PC-3 (cell line): ENCODE measurements at regions not wholly inside any gene's neighbourhood (a gene's known extent, or its start where the extent isn't known, plus 50 kb on each side); places are given as distances from the start of the nearest gene placed in this dataset.

Experiments used
- ATAC-seq: fragments of 200-7000 bp; cut with Tn5 transposase; 2 replicates; pipeline ENCODE4 v1.9.1; 2020; ENCODE audit warnings: mild to moderate bottlenecking, moderate library complexity
- BruUV-seq: library from RNA; stranded (reverse); fragments of 400-500 nt; replicated peaks from 2 replicates; lab custom pipeline; 2021; lab: Mats Ljungman, UMichigan
- CTCF ChIA-PET: fragments of 300-600 bp; sonication (Branson Sonifier 250); formaldehyde crosslinking; loops from one replicate; lab custom pipeline; 2022; ENCODE audit warnings: antibody characterized with exemption; lab: Charles Lee
- POLR2A ChIA-PET: fragments of 300-600 bp; sonication (Branson Sonifier 250); formaldehyde crosslinking; loops from one replicate; lab custom pipeline; 2022; ENCODE audit warnings: antibody characterized with exemption; ENCODE audit not compliant: unreplicated experiment; lab: Charles Lee
- DNase-seq: peaks from one replicate; pipeline ENCODE4 v3.0.0-alpha.2; 2015
- H2AFZ ChIP-seq: fragments of 300-600 bp; sonication (generic); 2 replicates; pipeline ENCODE4 v1.6.0; 2016; ENCODE audit warnings: antibody characterized with exemption, low read length
- H3F3A ChIP-seq: fragments of 300-600 bp; sonication (generic); one replicate; pipeline ENCODE4 v1.6.0; 2017; ENCODE audit warnings: antibody characterized with exemption, low read length, control low read depth, mild to moderate bottlenecking; ENCODE audit not compliant: unreplicated experiment
- H3K27ac ChIP-seq: fragments of 300-600 bp; sonication (generic); 2 replicates; pipeline ENCODE4 v1.5.1; 2016; ENCODE audit warnings: mild to moderate bottlenecking, low read length
- H3K27me3 ChIP-seq: fragments of 300-600 bp; sonication (generic); 2 replicates; pipeline ENCODE4 v1.6.1; 2016; ENCODE audit warnings: low read length, mixed read lengths
- H3K36me3 ChIP-seq: fragments of 300-600 bp; sonication (generic); 2 replicates; pipeline ENCODE4 v1.6.1; 2016; ENCODE audit warnings: low read depth, mixed run types, low read length, mixed read lengths
- H3K4me1 ChIP-seq: fragments of 300-600 bp; sonication (generic); 2 replicates; pipeline ENCODE4 v1.5.1; 2016; ENCODE audit warnings: low read length; ENCODE audit not compliant: insufficient read depth
- H3K4me2 ChIP-seq: fragments of 300-600 bp; sonication (generic); 2 replicates; pipeline ENCODE4 v1.6.0; 2016; ENCODE audit warnings: low read length
- H3K4me3 ChIP-seq: fragments of 300-600 bp; sonication (generic); 2 replicates; pipeline ENCODE4 v1.5.1; 2016; ENCODE audit warnings: mild to moderate bottlenecking, low read length, mixed read lengths
- H3K79me2 ChIP-seq: fragments of 300-600 bp; sonication (generic); 2 replicates; pipeline ENCODE4 v1.6.1; 2017; ENCODE audit warnings: low read length, mixed read lengths
- H3K9ac ChIP-seq: fragments of 300-600 bp; sonication (generic); 2 replicates; pipeline ENCODE4 v1.6.0; 2016; ENCODE audit warnings: mild to moderate bottlenecking, low read length
- H3K9me2 ChIP-seq: fragments of 300-600 bp; sonication (generic); replicated peaks from 2 replicates; pipeline ENCODE4 v1.6.1; 2016; ENCODE audit warnings: mixed run types, low read length, mixed read lengths
- H3K9me3 ChIP-seq: fragments of 300-600 bp; sonication (generic); 2 replicates; pipeline ENCODE4 v1.6.1; 2016; ENCODE audit warnings: low read length, mixed read lengths
- H4K20me1 ChIP-seq: fragments of 300-600 bp; sonication (generic); 2 replicates; pipeline ENCODE4 v1.6.1; 2016; ENCODE audit warnings: low read length, mixed read lengths
- EZH2 ChIP-seq: fragments of 300-600 bp; sonication (generic); IDR thresholded peaks from one replicate; pipeline ENCODE4 v1.6.1; 2017; ENCODE audit warnings: antibody characterized with exemption, mild to moderate bottlenecking, low read length; ENCODE audit not compliant: unreplicated experiment
- EZH2phosphoT487 ChIP-seq: fragments of 300-600 bp; sonication (generic); IDR thresholded peaks from 2 replicates; pipeline ENCODE4 v1.6.1; 2018; ENCODE audit warnings: mild to moderate bottlenecking, antibody characterized with exemption, low read length, borderline replicate concordance
- intact Hi-C: fragments of 100-400 bp; cut with micrococcal nuclease; formaldehyde crosslinking; loops from 2 replicates; pipeline ENCODE4 v1.9.0; 2023
- TF ChIP-seq, protein P1 (sequence below): fragments of 300-600 bp; sonication (generic); conservative IDR thresholded peaks from 2 replicates; pipeline ENCODE4 v1.5.1; 2017; ENCODE audit warnings: antibody characterized with exemption, low read depth, mild to moderate bottlenecking, low read length

DNA sequence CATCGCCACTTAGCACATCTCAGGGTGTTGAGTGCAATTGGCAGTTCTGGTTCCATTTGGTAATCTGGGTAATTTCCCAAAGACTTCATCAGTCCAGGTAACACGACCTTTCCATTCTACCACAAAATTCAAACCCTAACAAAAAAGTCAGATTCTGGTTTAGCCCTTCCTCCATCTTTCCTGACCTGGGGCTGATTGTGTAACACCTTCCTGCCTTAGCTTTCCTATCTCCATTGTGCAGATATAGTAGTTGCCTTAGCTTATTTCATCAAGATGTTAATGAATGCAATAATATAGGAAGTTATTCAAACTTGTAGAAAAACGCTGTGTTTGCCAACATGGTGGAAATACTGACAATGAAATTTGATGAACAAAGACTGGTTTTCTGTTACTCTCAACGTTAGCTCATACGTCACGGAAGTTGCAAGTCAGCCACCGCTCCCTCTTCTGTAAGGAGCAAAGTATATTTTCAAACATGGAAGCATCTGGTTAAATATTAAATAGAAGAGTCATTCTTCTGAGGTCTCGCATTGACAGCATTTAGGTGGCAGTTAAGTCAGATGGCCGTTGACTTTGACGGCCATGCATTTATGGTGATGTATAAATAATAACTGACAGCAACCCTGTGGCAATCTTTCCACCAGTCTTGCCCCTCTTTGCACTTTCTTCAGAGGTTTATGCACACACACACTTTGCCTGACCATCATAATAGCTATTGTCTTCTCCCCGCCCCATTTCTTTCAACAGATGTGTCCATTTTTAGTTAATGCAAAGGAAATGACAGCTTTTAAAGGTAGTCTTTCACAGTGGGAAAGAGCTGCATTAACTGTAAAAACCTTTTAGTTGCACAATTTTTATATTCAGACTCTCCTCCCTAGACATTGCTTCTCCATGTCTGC, 205.1 kb upstream of the BMPER start:
- H3K9ac ChIP-seq, result no peak overlapping the region

DNA sequence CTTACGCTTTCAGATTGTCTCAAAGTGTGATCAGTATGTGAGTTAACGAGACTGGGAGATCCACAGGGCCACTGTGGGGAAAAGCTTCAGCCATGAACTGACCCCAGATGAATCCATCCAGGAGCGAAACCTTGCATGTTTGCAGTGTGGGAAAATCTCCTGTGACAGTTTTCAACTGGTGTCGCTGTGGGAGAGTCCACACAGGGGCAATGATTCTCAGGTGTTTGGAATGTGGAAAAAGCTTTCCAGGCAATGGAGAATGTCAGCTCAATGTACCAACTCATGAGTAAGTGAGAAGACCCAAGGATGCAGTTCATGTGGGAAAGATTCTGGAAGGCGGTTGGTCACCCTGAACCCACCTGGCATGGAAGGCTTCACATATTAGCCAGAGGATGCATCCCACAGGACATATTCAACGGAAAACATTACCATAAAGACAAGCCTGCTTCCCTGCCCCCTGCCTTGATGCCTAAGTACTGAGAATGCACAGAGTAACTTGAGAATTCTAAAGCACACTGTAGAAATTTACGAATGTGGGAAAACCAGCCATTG, 204.1 kb upstream of the BMPER start:
- Histone ChIP-seq H3K27ac (no peak overlapping the region), H3K9me3 (0 out of 2 replicates have a peak, but pooled peaks cover 5% of the 10 kb centered on the region), H3K9ac (no peak overlapping the region), H3K4me3 (no peak overlapping the region), H4K20me1 (no peaks in the 10 kb centered on the region), H3K27me3 (no peaks in the 10 kb centered on the region), H3K36me3 (no peaks in the 10 kb centered on the region; the same call in 1 of the 2 replicates), H3K79me2 (no peaks in the 10 kb centered on the region), H3K9me2 (no peaks in the 10 kb centered on the region), H3F3A (no peaks in the 10 kb centered on the region), H2AFZ (no peak overlapping the region), H3K4me2 (no peak overlapping the region), H3K4me1 (no peaks in the 10 kb centered on the region)
- no peak for TF ChIP-seq EZH2
- TF ChIP-seq EZH2phosphoT487, result no peak
- TF ChIP-seq, protein P1, sequence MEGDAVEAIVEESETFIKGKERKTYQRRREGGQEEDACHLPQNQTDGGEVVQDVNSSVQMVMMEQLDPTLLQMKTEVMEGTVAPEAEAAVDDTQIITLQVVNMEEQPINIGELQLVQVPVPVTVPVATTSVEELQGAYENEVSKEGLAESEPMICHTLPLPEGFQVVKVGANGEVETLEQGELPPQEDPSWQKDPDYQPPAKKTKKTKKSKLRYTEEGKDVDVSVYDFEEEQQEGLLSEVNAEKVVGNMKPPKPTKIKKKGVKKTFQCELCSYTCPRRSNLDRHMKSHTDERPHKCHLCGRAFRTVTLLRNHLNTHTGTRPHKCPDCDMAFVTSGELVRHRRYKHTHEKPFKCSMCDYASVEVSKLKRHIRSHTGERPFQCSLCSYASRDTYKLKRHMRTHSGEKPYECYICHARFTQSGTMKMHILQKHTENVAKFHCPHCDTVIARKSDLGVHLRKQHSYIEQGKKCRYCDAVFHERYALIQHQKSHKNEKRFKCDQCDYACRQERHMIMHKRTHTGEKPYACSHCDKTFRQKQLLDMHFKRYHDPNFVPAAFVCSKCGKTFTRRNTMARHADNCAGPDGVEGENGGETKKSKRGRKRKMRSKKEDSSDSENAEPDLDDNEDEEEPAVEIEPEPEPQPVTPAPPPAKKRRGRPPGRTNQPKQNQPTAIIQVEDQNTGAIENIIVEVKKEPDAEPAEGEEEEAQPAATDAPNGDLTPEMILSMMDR, result no peak
- ChIA-PET CTCF (no interaction called here), POLR2A (no interaction called here)
- BruUV-seq, result no TSS peak
- ATAC-seq (no peak), DNase-seq (no peak)
- intact Hi-C loops, result no loop called here

More for the DNA sequence above, 205.1 kb upstream of the BMPER start:
- TF ChIP-seq EZH2 (no peak), EZH2phosphoT487 (no peak)
- TF ChIP-seq, protein P1, result no peak
- H3K4me3 ChIP-seq, result no peak overlapping the region
- no peaks in the 10 kb centered on the region for H3K79me2 ChIP-seq
- no peaks in the 10 kb centered on the region for H3K27me3 ChIP-seq
- ATAC-seq (no peak), DNase-seq (no peak)
- H3K9me2 ChIP-seq, result no peaks in the 10 kb centered on the region
- no peak overlapping the region for H2AFZ ChIP-seq
- no peaks in the 10 kb centered on the region; the same call in 1 of the 2 replicates for H3K36me3 ChIP-seq
- no TSS peak for BruUV-seq
- ChIA-PET POLR2A (no interaction called here), CTCF (no interaction called here)
- intact Hi-C loops, result no loop called here
- no peaks in the 10 kb centered on the region for H3F3A ChIP-seq
- H3K27ac ChIP-seq, result no peak overlapping the region
- H4K20me1 ChIP-seq, result no peaks in the 10 kb centered on the region
- H3K4me1 ChIP-seq, result no peaks in the 10 kb centered on the region
- no peak overlapping the region for H3K4me2 ChIP-seq
- 0 out of 2 replicates have a peak, but pooled peaks cover 5% of the 10 kb centered on the region for H3K9me3 ChIP-seq
